NCI-H748 treated with DMSO at 0.1 percent for 48 hours (cell line): ENCODE measurements at regions not wholly inside any gene's neighbourhood (a gene's known extent, or its start where the extent isn't known, plus 50 kb on each side); places are given as distances from the start of the nearest gene placed in this dataset.

Source experiments
- DNase-seq: peaks from one replicate; lab custom pipeline; 2025; lab: John Stamatoyannopoulos, UW

- DNase-seq, result no peak
Measured at GRCh38 chr1:170219163-170219562, 73.4 kb downstream of the NTMT2 start.

- DNase-seq, result no peak
Measured at GRCh38 chr1:170221031-170221430, 75.3 kb downstream of the NTMT2 start.

DNA sequence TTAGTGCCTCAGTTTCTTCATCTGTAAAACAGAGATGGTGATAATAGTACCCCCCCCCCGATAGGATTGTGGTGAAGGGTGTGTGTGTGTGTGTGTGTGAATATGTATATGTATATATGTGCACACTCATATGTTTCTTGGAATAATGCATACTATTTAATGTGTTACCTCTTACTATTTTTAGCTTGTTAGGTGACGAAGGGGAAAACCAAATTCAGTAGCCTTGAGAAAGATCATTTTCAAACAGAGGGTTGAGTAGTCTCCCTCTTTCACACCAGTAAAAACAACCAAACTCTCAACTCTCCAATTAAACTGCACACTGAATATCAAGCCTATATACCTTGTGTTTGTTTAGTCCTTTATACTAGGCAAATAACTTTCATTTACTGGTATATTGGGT is 75.7 kb downstream of the NTMT2 start:
- no peak for DNase-seq

DNA sequence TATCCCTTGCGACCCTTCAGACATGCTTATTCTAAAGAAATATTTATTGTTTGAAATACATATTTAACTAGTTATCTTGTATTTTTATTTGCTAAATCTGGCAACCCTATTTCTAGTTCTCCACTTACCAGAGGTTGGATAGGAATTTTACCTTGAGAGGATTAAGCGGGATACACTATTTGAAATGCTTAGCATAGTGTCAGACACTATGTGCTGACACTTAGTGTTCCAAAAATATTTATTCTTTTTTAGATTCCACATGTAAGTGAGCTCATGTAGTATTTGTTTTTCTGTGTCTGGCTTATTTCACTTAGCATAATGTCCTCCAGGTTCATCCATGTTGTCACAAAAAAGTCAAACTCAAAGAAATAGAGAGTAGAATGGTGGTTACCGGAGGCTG is 78.7 kb downstream of the NTMT2 start:
- DNase-seq, result no peak

GRCh38 chr1:170225781-170226530 is 80.2 kb downstream of the NTMT2 start:
- no peak for DNase-seq

DNA sequence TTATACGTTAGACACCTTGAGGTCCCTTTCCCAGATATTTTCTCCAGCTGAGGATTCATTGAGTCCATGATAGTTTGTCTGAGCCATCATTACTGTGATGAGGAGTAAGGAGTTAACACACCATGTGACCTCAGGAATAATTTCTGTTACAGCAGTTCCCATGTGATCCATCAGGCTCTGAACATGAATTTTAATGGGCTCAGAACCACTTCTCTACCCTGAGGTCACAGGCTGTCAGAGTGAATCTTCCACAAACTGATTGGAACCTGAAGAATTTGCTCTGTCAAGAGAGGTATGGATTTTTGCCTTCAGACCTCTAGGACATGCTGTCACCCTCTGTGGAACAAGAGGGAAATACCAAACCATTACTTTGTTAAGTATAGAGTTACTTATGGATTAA is 81.0 kb downstream of the NTMT2 start:
- no peak for DNase-seq

GRCh38 chr1:170230323-170230722 is 84.6 kb downstream of the NTMT2 start:
- DNase-seq, result no peak

GRCh38 chr1:170231662-170232061 is 85.9 kb downstream of the NTMT2 start:
- DNase-seq, result no peak

DNA sequence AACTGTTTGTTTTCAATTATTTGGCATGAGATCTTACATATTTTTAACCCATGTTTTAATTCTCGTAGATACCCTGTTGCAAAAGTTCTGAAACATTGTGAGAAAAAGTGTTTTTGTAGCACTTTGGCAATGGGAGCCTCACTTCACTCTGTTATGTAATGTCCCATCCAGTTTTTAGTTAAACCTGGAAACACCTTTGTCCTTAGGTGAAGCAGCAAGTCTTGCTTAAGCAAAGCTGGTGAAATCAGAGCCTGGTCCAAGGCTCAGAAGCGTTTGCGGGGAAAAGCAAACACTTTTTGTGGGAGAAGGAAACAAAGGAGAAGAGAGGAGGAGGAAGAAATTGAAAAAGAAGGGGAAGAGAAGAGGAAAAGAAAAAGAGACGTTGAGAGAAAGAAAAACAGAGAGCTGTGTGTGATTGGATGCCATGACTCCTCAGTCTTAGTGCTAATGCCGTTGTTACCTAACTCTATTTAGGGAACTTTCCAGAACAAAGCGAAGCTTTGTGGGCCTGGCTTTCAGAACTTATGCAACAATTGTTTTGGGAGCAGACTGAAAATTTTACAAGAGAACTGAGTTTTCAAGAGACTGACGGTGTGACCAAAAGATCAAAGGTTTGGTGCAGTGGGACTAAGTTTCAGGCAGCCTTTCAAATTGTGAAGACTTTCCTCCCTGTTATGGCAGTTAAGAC is 93.1 kb downstream of the NTMT2 start:
- DNase-seq, result no peak

DNA sequence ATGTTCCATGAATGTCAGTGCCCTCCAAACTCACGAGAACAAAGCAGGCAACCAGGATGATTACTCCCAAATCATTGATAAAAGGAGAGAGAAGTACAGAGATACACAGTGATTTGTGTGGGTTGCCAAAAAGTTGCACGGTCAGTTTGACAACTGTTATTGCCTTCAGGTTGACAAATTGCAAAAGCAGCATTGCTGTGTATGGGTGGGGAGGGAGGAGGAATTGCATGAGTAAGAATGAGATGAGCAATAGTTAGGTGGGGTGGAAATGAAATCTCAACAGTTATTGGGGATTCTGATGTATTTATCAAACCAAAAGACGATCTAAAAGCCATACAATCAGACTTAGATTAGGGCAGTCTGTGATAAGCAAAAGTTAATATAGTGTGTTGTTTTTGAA is 93.7 kb downstream of the NTMT2 start:
- no peak for DNase-seq

DNA sequence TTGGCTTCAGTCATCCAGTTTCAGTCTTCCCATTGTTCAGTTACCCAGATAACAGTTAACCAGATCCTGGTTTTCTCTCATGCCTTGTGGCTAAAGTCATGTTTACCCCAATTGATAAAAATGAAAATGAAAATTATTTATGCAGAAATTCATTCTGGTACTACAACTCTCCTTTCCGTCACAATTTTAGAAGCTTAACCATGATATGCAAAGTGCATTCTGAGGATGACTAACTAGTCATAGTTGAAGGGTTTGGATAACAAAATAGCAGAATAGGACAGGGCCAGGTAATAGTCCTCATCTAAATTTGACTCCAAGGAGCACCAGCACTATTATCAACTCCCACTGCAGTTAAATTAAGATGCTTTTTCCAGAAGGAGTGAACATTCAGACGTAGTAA is 94.7 kb downstream of the NTMT2 start:
- no peak for DNase-seq

GRCh38 chr1:170241266-170241851 is 95.6 kb downstream of the NTMT2 start:
- no peak for DNase-seq

GRCh38 chr1:170247751-170248521 is 102.2 kb downstream of the NTMT2 start:
- no peak for DNase-seq

DNA sequence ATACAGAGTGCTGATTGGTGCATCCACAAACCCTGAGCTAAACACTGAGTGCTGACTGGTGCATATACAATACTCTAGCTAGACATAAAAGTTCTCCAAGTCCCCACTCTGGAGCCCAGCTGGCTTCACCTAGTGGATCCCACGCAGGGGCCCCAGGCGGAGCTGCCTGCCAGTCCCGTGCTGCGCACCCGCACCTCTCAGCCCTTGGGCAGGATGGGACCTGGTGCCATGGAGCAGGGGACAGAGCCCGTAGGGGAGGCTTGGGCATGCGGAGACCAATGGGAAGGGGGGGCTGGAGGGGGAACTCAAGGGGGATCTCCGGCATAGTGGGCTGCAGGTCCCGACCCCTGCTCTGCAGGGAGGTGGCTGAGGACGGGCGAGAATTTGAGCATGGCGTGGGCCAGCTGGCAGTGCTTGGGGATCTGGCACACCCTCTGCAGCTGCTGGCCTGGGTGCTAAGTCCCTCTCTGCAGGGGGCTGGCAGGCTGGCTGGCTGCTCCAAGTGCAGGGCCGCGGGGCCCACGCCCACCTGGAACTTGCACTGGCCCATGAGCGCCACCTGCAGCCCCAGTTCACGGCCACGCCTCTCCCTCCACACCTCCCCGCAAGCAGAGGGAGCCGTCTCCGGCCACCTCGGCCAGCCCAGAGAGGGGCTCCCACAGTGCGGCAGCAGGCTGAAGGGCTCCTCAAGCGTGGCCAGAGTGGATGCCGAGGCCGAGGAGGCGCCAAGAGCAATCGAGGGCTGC is 104.9 kb downstream of the NTMT2 start:
- DNase-seq, result no peak

- DNase-seq, result no peak
Measured at GRCh38 chr1:170252851-170253579, 107.3 kb downstream of the NTMT2 start.

- no peak for DNase-seq
Measured at GRCh38 chr1:170254371-170254770, 108.6 kb downstream of the NTMT2 start.

DNA sequence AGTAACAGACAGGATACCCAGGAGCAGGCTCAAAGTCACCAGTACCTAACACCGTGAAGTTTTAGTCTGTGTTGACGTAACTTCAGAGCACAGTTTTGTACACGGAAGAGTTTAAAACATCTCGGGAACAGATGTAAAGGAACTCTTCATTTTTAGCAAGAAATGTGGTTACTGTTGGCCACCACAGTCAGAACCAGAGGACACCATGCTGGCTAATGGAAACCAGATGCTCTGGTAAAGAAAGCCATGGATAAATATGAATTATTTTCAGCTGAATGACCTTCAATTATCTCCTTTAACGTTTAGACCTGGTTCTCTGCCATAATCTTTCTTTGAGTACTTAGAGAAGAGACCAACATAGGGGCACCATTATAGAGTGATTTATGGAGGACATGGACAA is 115.9 kb downstream of the NTMT2 start:
- DNase-seq, result no peak

- no peak for DNase-seq
Measured at GRCh38 chr1:170262276-170262939, 116.6 kb downstream of the NTMT2 start.

GRCh38 chr1:170265234-170265633 is 119.5 kb downstream of the NTMT2 start:
- DNase-seq, result no peak

- no peak for DNase-seq
Measured at GRCh38 chr1:170267317-170267716, 121.6 kb downstream of the NTMT2 start.
